Caco-2 (cell line): ENCODE measurements at regions not wholly inside any gene's neighbourhood (a gene's known extent, or its start where the extent isn't known, plus 50 kb on each side); places are given as distances from the start of the nearest gene placed in this dataset.

ENCODE experiments used
- BruUV-seq: library from RNA; stranded (reverse); fragments of 400-500 nt; replicated peaks from 2 replicates; lab custom pipeline; 2021; lab: Mats Ljungman, UMichigan
- CTCF ChIA-PET: fragments of 300-600 bp; sonication (Branson Sonifier 250); formaldehyde crosslinking; loops from one replicate; lab custom pipeline; 2022; ENCODE audit warnings: antibody characterized with exemption; lab: Charles Lee
- POLR2A ChIA-PET: fragments of 300-600 bp; sonication (Branson Sonifier 250); formaldehyde crosslinking; loops from one replicate; lab custom pipeline; 2022; ENCODE audit warnings: antibody characterized with exemption; lab: Charles Lee
- DNase-seq, 2 experiments: peaks; one replicate each; pipeline versions ENCODE4 v3.0.0 to v3.0.0-alpha.2; 2020 to 2022
- H3K27me3 ChIP-seq: replicated peaks from 2 replicates; pipeline ENCODE4 v1.6.0; 2011; ENCODE audit warnings: low read length; ENCODE audit not compliant: control insufficient read depth, insufficient read depth
- H3K36me3 ChIP-seq: 2 replicates; pipeline ENCODE4 v1.5.1; 2011; ENCODE audit warnings: low read length; ENCODE audit not compliant: control insufficient read depth, insufficient read depth
- H3K4me1 ChIP-seq: fragments of 250-450 bp; sonication (Bioruptor Pico); 2 replicates; pipeline ENCODE4 v1.5.1; 2020; ENCODE audit warnings: mild to moderate bottlenecking
- H3K4me3 ChIP-seq: 2 replicates; pipeline ENCODE4 v1.5.1; 2011; ENCODE audit warnings: low read depth, mild to moderate bottlenecking, control low read depth, low read length
- H3K9me3 ChIP-seq: fragments of 250-450 bp; sonication (Bioruptor Pico); 2 replicates; pipeline ENCODE4 v1.5.1; 2020; ENCODE audit warnings: mild to moderate bottlenecking, moderate library complexity
- H3K27ac Mint-ChIP-seq: one replicate; pipeline ENCODE4 v1.8.0; 2022; ENCODE audit warnings: mixed read lengths; ENCODE audit not compliant: unreplicated experiment
- H3K27me3 Mint-ChIP-seq: one replicate; pipeline ENCODE4 v1.8.0; 2022; ENCODE audit warnings: mixed read lengths; ENCODE audit not compliant: insufficient read depth, unreplicated experiment
- H3K36me3 Mint-ChIP-seq: one replicate; pipeline ENCODE4 v1.8.0; 2022; ENCODE audit warnings: mild to moderate bottlenecking, mixed read lengths; ENCODE audit not compliant: insufficient read depth, unreplicated experiment
- H3K4me1 Mint-ChIP-seq: one replicate; pipeline ENCODE4 v1.8.0; 2022; ENCODE audit warnings: low read depth, mixed read lengths; ENCODE audit not compliant: unreplicated experiment
- H3K4me3 Mint-ChIP-seq: one replicate; pipeline ENCODE4 v1.8.0; 2022; ENCODE audit warnings: mild to moderate bottlenecking, moderate library complexity, mixed read lengths; ENCODE audit not compliant: unreplicated experiment
- H3K9me3 Mint-ChIP-seq: one replicate; pipeline ENCODE4 v1.8.0; 2022; ENCODE audit warnings: mixed read lengths; ENCODE audit not compliant: unreplicated experiment
- intact Hi-C: fragments of 100-400 bp; cut with micrococcal nuclease; formaldehyde crosslinking; loops from one replicate; pipeline ENCODE4 v1.10.0; 2022; ENCODE audit not compliant: unreplicated experiment
- TF ChIP-seq, protein P1 (sequence below), 2 experiments: fragments of 200-600 bp in 1 of 2; IDR thresholded peaks; 1 replicate in 1 of 2; 2 replicates in 1 of 2; pipeline versions ENCODE4 v1.5.1 to v1.8.0; 2011 to 2022; ENCODE audit warnings: antibody characterized with exemption in 1 of 2, control low read depth in 1 of 2, inconsistent platforms in 1 of 2, low read depth in 1 of 2, low read length in 1 of 2, mild to moderate bottlenecking in 1 of 2, moderate library complexity in 1 of 2; ENCODE audit not compliant: insufficient read depth in 1 of 2, severe bottlenecking in 1 of 2, unreplicated experiment in 1 of 2

DNA sequence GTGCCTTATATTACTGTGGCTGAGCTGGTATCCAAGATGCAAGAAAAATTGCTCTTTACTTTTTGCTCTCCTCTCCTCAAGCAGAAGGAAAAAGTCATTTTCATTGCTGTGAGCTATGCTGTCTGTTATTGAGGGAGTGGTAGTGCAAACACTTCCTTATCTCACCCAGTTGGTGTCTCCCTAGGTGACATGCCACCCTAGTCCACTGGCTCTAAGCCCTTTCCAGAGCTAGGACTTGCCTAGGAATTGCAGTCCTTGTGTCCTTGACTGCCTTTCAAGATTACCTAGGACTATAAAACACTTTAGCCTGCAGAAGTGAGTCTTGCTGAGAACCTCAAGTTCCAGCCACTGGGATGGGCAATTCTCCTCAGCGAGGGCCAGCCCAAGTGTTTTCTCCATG, 458.3 kb downstream of the MRPL39 start:
- no peaks in the 10 kb centered on the region for H3K27me3 Mint-ChIP-seq
- H3K27me3 ChIP-seq = no peaks in the 10 kb centered on the region
- H3K4me1 Mint-ChIP-seq = no peaks in the 10 kb centered on the region
- TF ChIP-seq, protein P1, sequence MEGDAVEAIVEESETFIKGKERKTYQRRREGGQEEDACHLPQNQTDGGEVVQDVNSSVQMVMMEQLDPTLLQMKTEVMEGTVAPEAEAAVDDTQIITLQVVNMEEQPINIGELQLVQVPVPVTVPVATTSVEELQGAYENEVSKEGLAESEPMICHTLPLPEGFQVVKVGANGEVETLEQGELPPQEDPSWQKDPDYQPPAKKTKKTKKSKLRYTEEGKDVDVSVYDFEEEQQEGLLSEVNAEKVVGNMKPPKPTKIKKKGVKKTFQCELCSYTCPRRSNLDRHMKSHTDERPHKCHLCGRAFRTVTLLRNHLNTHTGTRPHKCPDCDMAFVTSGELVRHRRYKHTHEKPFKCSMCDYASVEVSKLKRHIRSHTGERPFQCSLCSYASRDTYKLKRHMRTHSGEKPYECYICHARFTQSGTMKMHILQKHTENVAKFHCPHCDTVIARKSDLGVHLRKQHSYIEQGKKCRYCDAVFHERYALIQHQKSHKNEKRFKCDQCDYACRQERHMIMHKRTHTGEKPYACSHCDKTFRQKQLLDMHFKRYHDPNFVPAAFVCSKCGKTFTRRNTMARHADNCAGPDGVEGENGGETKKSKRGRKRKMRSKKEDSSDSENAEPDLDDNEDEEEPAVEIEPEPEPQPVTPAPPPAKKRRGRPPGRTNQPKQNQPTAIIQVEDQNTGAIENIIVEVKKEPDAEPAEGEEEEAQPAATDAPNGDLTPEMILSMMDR (IDR thresholded peaks at IDR 0.05; ENCODE audit: insufficient read depth in 1 of 2, low read depth in 1 of 2, low read length in 1 of 2, severe bottlenecking in 1 of 2, unreplicated experiment in 1 of 2) = no peak
- H3K4me3 Mint-ChIP-seq = no peak overlapping the region
- intact Hi-C loops = no loop called here
- BruUV-seq = no TSS peak
- ChIA-PET POLR2A (no interaction called here), CTCF (no interaction called here)
- no peak overlapping the region for H3K27ac Mint-ChIP-seq
- DNase-seq = no peak
- no peak overlapping the region for H3K4me3 ChIP-seq
- H3K4me1 ChIP-seq = no peaks in the 10 kb centered on the region
- H3K9me3 Mint-ChIP-seq = no peaks in the 10 kb centered on the region
- H3K9me3 ChIP-seq = no peaks in the 10 kb centered on the region
- H3K36me3 Mint-ChIP-seq = no peaks in the 10 kb centered on the region
- no peaks in the 10 kb centered on the region for H3K36me3 ChIP-seq

DNA sequence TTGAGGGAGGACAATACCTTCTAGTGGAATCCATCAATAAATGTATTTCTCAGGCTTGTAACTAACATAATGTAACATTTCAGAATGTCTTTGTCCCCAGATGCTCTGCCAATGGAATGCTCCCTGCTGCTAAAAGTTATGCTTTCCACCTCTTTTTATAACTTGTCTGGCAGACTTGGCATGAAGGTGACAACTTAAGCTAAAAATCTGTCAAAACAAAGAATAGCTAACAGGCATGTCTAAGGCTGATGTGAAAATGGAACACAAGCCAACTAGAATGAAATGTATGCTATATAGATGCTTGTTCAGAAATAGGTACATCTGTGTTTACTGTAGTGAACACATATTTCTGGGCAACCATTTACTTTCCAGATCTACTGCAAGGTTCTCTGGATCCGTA, 467.9 kb downstream of the MRPL39 start:
- no peak for DNase-seq
- TF ChIP-seq, protein P1 (IDR thresholded peaks at IDR 0.05; ENCODE audit: insufficient read depth in 1 of 2, low read depth in 1 of 2, low read length in 1 of 2, severe bottlenecking in 1 of 2, unreplicated experiment in 1 of 2) = no peak
- ChIA-PET CTCF (no interaction called here), POLR2A (no interaction called here)
- no peaks in the 10 kb centered on the region for H3K36me3 ChIP-seq
- no peak overlapping the region for H3K4me3 ChIP-seq
- no peak overlapping the region for H3K4me3 Mint-ChIP-seq
- peaks cover 4% of the 10 kb centered on the region for H3K36me3 Mint-ChIP-seq
- no peak overlapping the region for H3K27ac Mint-ChIP-seq
- no TSS peak for BruUV-seq
- no peaks in the 10 kb centered on the region for H3K9me3 ChIP-seq
- H3K4me1 ChIP-seq = no peaks in the 10 kb centered on the region
- no peaks in the 10 kb centered on the region for H3K9me3 Mint-ChIP-seq
- no peaks in the 10 kb centered on the region for H3K27me3 Mint-ChIP-seq
- intact Hi-C loops = no loop called here
- H3K4me1 Mint-ChIP-seq = no peaks in the 10 kb centered on the region
- H3K27me3 ChIP-seq = no peaks in the 10 kb centered on the region

DNA sequence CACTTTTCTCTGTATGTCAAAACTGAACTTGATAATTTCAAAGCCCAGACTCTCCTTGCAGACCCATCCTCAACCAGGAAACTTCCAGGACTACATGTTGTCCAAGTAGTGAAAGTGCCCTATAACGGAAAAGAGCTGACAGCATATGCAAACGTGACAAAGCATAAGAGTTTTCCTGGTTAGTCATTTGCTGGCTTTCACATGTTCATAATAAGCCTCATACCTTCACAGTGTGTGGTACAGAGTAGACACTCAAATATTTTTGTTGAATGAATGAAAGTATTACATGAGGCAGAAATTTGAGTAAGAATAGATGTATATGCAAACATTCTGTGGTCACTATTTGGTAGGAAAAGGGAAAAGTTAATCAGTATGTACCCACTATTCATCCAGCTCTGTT, 473.3 kb downstream of the MRPL39 start:
- no peaks in the 10 kb centered on the region for H3K36me3 ChIP-seq
- TF ChIP-seq, protein P1 (IDR thresholded peaks at IDR 0.05; ENCODE audit: insufficient read depth in 1 of 2, low read depth in 1 of 2, low read length in 1 of 2, severe bottlenecking in 1 of 2, unreplicated experiment in 1 of 2) = no peak
- POLR2A ChIA-PET = no interaction called here
- intact Hi-C loops = no loop called here
- DNase-seq = no peak
- Mint-ChIP-seq H3K36me3 (peaks cover 4% of the 10 kb centered on the region), H3K27ac (no peak overlapping the region), H3K4me3 (no peak overlapping the region), H3K9me3 (no peaks in the 10 kb centered on the region), H3K4me1 (no peaks in the 10 kb centered on the region), H3K27me3 (no peaks in the 10 kb centered on the region)
- H3K27me3 ChIP-seq = no peaks in the 10 kb centered on the region
- no TSS peak for BruUV-seq
- no peaks in the 10 kb centered on the region for H3K9me3 ChIP-seq
- H3K4me1 ChIP-seq = no peaks in the 10 kb centered on the region
- CTCF ChIA-PET = no interaction called here
- H3K4me3 ChIP-seq = no peak overlapping the region
